H9 (cell line): ENCODE measurements at regions not wholly inside any gene's neighbourhood (a gene's known extent, or its start where the extent isn't known, plus 50 kb on each side); places are given as distances from the start of the nearest gene placed in this dataset.

Source experiments
- DNase-seq: peaks from one replicate; pipeline ENCODE4 v3.0.0-alpha.2; 2017
- H2AFZ ChIP-seq: one replicate; pipeline ENCODE4 v1.6.1; 2013; ENCODE audit warnings: mild to moderate bottlenecking, low read length, control low read depth, moderate library complexity
- H2AK5ac ChIP-seq: 2 replicates; pipeline ENCODE4 v1.6.1; 2013; ENCODE audit warnings: low read length, control low read depth, mixed read lengths; ENCODE audit not compliant: insufficient read length
- H2BK120ac ChIP-seq: one replicate; pipeline ENCODE4 v1.6.1; 2013; ENCODE audit warnings: low read depth, mild to moderate bottlenecking, low read length, control low read depth, inconsistent platforms; ENCODE audit not compliant: poor library complexity, severe bottlenecking
- H2BK12ac ChIP-seq: 2 replicates; pipeline ENCODE4 v1.6.1; 2013; ENCODE audit warnings: low read length, control low read depth, mixed read lengths, low read depth; ENCODE audit not compliant: insufficient read length
- H2BK15ac ChIP-seq: 2 replicates; pipeline ENCODE4 v1.6.1; 2013; ENCODE audit warnings: low read depth, low read length, control low read depth
- H2BK20ac ChIP-seq: one replicate; pipeline ENCODE4 v1.6.1; 2013; ENCODE audit warnings: low read depth, mild to moderate bottlenecking, low read length, control low read depth, inconsistent platforms; ENCODE audit not compliant: poor library complexity, severe bottlenecking
- H2BK5ac ChIP-seq: 2 replicates; pipeline ENCODE4 v1.6.1; 2013; ENCODE audit warnings: low read length, control low read depth, mixed read lengths; ENCODE audit not compliant: insufficient read length
- H3K14ac ChIP-seq: 2 replicates; pipeline ENCODE4 v1.6.1; 2013; ENCODE audit warnings: low read length, control low read depth; ENCODE audit not compliant: insufficient read depth
- H3K18ac ChIP-seq: 2 replicates; pipeline ENCODE4 v1.6.1; 2013; ENCODE audit warnings: low read depth, mild to moderate bottlenecking, mixed read lengths, low read length, control low read depth; ENCODE audit not compliant: insufficient read length
- H3K23ac ChIP-seq: 2 replicates; pipeline ENCODE4 v1.6.1; 2013; ENCODE audit warnings: low read length, control low read depth, mixed read lengths, low read depth; ENCODE audit not compliant: insufficient read length
- H3K23me2 ChIP-seq: 2 replicates; pipeline ENCODE4 v1.6.1; 2013; ENCODE audit warnings: low read depth, mild to moderate bottlenecking, mixed read lengths, low read length, control low read depth; ENCODE audit not compliant: insufficient read length, poor library complexity, severe bottlenecking
- H3K27ac ChIP-seq: 2 replicates; pipeline ENCODE4 v1.5.1; 2013; ENCODE audit warnings: low read length, control low read depth, mixed read lengths, low read depth; ENCODE audit not compliant: insufficient read length
- H3K27me3 ChIP-seq: 2 replicates; pipeline ENCODE4 v1.6.1; 2013; ENCODE audit warnings: low read length, control low read depth, inconsistent platforms; ENCODE audit not compliant: insufficient read depth
- H3K4ac ChIP-seq: 2 replicates; pipeline ENCODE4 v1.6.1; 2013; ENCODE audit warnings: low read depth, mild to moderate bottlenecking, control low read depth, inconsistent platforms, low read length, moderate library complexity
- H3K4me1 ChIP-seq: 2 replicates; pipeline ENCODE4 v1.6.1; 2013; ENCODE audit warnings: low read length, control low read depth, inconsistent platforms; ENCODE audit not compliant: insufficient read depth
- H3K4me2 ChIP-seq: 2 replicates; pipeline ENCODE4 v1.6.1; 2013; ENCODE audit warnings: low read length, control low read depth, mixed read lengths; ENCODE audit not compliant: insufficient read length, insufficient read depth
- H3K56ac ChIP-seq: 2 replicates; pipeline ENCODE4 v1.6.1; 2013; ENCODE audit warnings: low read depth, mild to moderate bottlenecking, mixed read lengths, low read length, control low read depth; ENCODE audit not compliant: insufficient read length
- H3K79me1 ChIP-seq: 2 replicates; pipeline ENCODE4 v1.6.1; 2013; ENCODE audit warnings: low read depth, mild to moderate bottlenecking, moderate library complexity, low read length, control low read depth, inconsistent platforms; ENCODE audit not compliant: insufficient read depth, poor library complexity, severe bottlenecking
- H3K79me2 ChIP-seq: 2 replicates; pipeline ENCODE4 v1.6.1; 2013; ENCODE audit warnings: low read length, control low read depth, inconsistent platforms; ENCODE audit not compliant: insufficient read depth
- H3K9ac ChIP-seq: 2 replicates; pipeline ENCODE4 v1.6.1; 2013; ENCODE audit warnings: low read length, control low read depth, mixed read lengths; ENCODE audit not compliant: insufficient read length; ENCODE audit errors: extremely low read depth
- H3K9me3 ChIP-seq: one replicate; pipeline ENCODE4 v1.6.1; 2013; ENCODE audit warnings: low read depth, low read length, inconsistent platforms; ENCODE audit not compliant: control insufficient read depth
- H3T11ph ChIP-seq: one replicate; pipeline ENCODE4 v1.6.1; 2013; ENCODE audit warnings: mild to moderate bottlenecking, low read length, control low read depth, inconsistent platforms
- H4K20me1 ChIP-seq: one replicate; pipeline ENCODE4 v1.6.1; 2013; ENCODE audit not compliant: control insufficient read depth, insufficient read length, insufficient read depth
- H4K5ac ChIP-seq: 2 replicates; pipeline ENCODE4 v1.6.1; 2013; ENCODE audit warnings: low read depth, mild to moderate bottlenecking, mixed read lengths, low read length, control low read depth; ENCODE audit not compliant: insufficient read length
- H4K8ac ChIP-seq: replicated peaks from 2 replicates; pipeline ENCODE4 v1.6.1; 2013; ENCODE audit warnings: low read length, control low read depth, mixed read lengths, low read depth; ENCODE audit not compliant: insufficient read length
- H4K91ac ChIP-seq: 2 replicates; pipeline ENCODE4 v1.6.1; 2013; ENCODE audit warnings: low read depth, mild to moderate bottlenecking, moderate library complexity, mixed read lengths, low read length, control low read depth; ENCODE audit not compliant: insufficient read length
- H3K27ac Mint-ChIP-seq, 3 experiments: 2 replicates in 2 of 3; 3 replicates in 1 of 3; pipeline ENCODE4 v1.8.0; 2020 to 2021; ENCODE audit warnings: mixed read lengths in 3 of 3, mild to moderate bottlenecking in 1 of 3, moderate library complexity in 1 of 3
- H3K27me3 Mint-ChIP-seq: 2 replicates; pipeline ENCODE4 v1.8.0; 2021; ENCODE audit warnings: low read depth, mild to moderate bottlenecking, moderate library complexity, mixed read lengths
- H3K36me3 Mint-ChIP-seq, 3 experiments: 2 replicates in 2 of 3; 3 replicates in 1 of 3; pipeline ENCODE4 v1.8.0; 2020 to 2021; ENCODE audit warnings: low read depth in 3 of 3, mixed read lengths in 3 of 3; ENCODE audit not compliant: insufficient read depth in 1 of 3
- H3K4me1 Mint-ChIP-seq, 2 experiments: 2 replicates each; pipeline ENCODE4 v1.8.0; 2020; ENCODE audit warnings: mixed read lengths in 2 of 2
- H3K4me3 Mint-ChIP-seq, 2 experiments: 2 replicates in 1 of 2; 3 replicates in 1 of 2; pipeline ENCODE4 v1.8.0; 2020 to 2021; ENCODE audit warnings: mild to moderate bottlenecking in 2 of 2, mixed read lengths in 2 of 2, moderate library complexity in 1 of 2
- H3K9me3 Mint-ChIP-seq, 2 experiments: 2 replicates in 1 of 2; 3 replicates in 1 of 2; pipeline ENCODE4 v1.8.0; 2020; ENCODE audit warnings: mild to moderate bottlenecking in 2 of 2, mixed read lengths in 2 of 2, moderate library complexity in 1 of 2
- CTCF ChIP-seq: fragments of 200-600 bp; sonication (generic); conservative IDR thresholded peaks from 3 replicates; pipeline ENCODE4 v1.8.0; 2021; ENCODE audit warnings: antibody characterized with exemption, mild to moderate bottlenecking
- WGBS: extraction: QIAGEN DNeasy Blood & Tissue Kit; methylation state at CpG from one replicate; pipeline ENCODE4 v1.1.7; 2013; ENCODE audit warnings: missing lambda C conversion rate, low lambda C conversion rate, mixed read lengths; ENCODE audit not compliant: insufficient read length; ENCODE audit errors: extremely low coverage; 5-methylcytosine and 5-hydroxymethylcytosine counted together

GRCh38 chr6:169891846-169892245, 140.4 kb downstream of the ERMARD start:
- Histone ChIP-seq H4K20me1 (no peaks in the 10 kb centered on the region), H4K8ac (no peak overlapping the region), H3T11ph (no peak overlapping the region), H3K27ac (no peak overlapping the region), H2BK20ac (no peak overlapping the region), H3K23ac (no peak overlapping the region), H4K91ac (no peak overlapping the region), H3K18ac (no peak overlapping the region), H3K4ac (no peak overlapping the region), H3K56ac (no peak overlapping the region), H2AFZ (no peak overlapping the region), H3K4me2 (no peak overlapping the region), H3K9me3 (no peaks in the 10 kb centered on the region), H3K23me2 (no peaks in the 10 kb centered on the region), H2BK15ac (no peak overlapping the region), H2BK12ac (no peak overlapping the region), H2BK120ac (no peak overlapping the region), H3K14ac (no peak overlapping the region), H2BK5ac (no peak overlapping the region), H3K9ac (no peak overlapping the region), H3K27me3 (no peaks in the 10 kb centered on the region), H2AK5ac (no peak overlapping the region), H3K4me1 (no peaks in the 10 kb centered on the region), H3K79me1 (no peaks in the 10 kb centered on the region), H3K79me2 (no peaks in the 10 kb centered on the region), H4K5ac (no peak overlapping the region)
- WGBS = no CpG with 5 or more reads among the region's 11 CpGs
- no peak for TF ChIP-seq CTCF
- no peak for DNase-seq
- Mint-ChIP-seq H3K4me1 (no peaks in the 10 kb centered on the region), H3K4me3 (no peak overlapping the region), H3K36me3 (peaks cover 0 to 5% (median 0%) of the 10 kb centered on the region in 3 experiments; a peak in 3 of 7 replicates), H3K27me3 (peaks cover 6% of the 10 kb centered on the region), H3K27ac (no peak overlapping the region), H3K9me3 (peaks cover 11 to 14% of the 10 kb centered on the region in 2 experiments; a peak in 4 of 5 replicates)
